Liver (tissue), 8 donors: ENCODE measurements at regions not wholly inside any gene's neighbourhood (a gene's known extent, or its start where the extent isn't known, plus 50 kb on each side); places are given as distances from the start of the nearest gene placed in this dataset.

Experiments
- DNase-seq: peaks from one replicate; pipeline ENCODE4 v3.0.0-alpha.2; 2017; ENCODE audit warnings: low spot score
- H3K27ac ChIP-seq, 2 donors: one replicate each; pipeline ENCODE4 v1.7.0; 2013; ENCODE audit warnings: inconsistent platforms in 2 of 2, low read length in 2 of 2, control low read depth in 1 of 2, low read depth in 1 of 2, mild to moderate bottlenecking in 1 of 2
- H3K27me3 ChIP-seq, 4 donors: one replicate each; pipeline versions ENCODE4 v1.6.1 to v1.7.0; 2013; ENCODE audit warnings: low read length in 3 of 4, inconsistent platforms in 1 of 4, mild to moderate bottlenecking in 1 of 4, moderate library complexity in 1 of 4; ENCODE audit not compliant: control insufficient read depth in 4 of 4, insufficient read depth in 4 of 4
- H3K36me3 ChIP-seq, 4 donors: one replicate each; pipeline versions ENCODE4 v1.6.1 to v1.7.0; 2013; ENCODE audit warnings: low read length in 3 of 4, mild to moderate bottlenecking in 3 of 4, low read depth in 1 of 4, moderate library complexity in 1 of 4; ENCODE audit not compliant: control insufficient read depth in 4 of 4, insufficient read depth in 3 of 4
- H3K4me1 ChIP-seq, 4 donors: one replicate each; pipeline versions ENCODE4 v1.6.1 to v1.7.0; 2013; ENCODE audit warnings: low read length in 3 of 4, mild to moderate bottlenecking in 3 of 4, moderate library complexity in 1 of 4; ENCODE audit not compliant: control insufficient read depth in 4 of 4, insufficient read depth in 4 of 4
- H3K4me3 ChIP-seq, 3 donors: one replicate each; pipeline versions ENCODE4 v1.6.1 to v1.7.0; 2013; ENCODE audit warnings: low read length in 3 of 3, control low read depth in 1 of 3, low read depth in 1 of 3, mild to moderate bottlenecking in 1 of 3
- H3K9ac ChIP-seq, 2 donors: one replicate each; pipeline ENCODE4 v1.7.0; 2013; ENCODE audit warnings: low read length in 2 of 2, mild to moderate bottlenecking in 2 of 2, moderate library complexity in 2 of 2, control low read depth in 1 of 2, low read depth in 1 of 2
- H3K9me3 ChIP-seq, 4 donors: one replicate each; pipeline versions ENCODE4 v1.6.1 to v1.7.0; 2013; ENCODE audit warnings: low read length in 3 of 4; ENCODE audit not compliant: control insufficient read depth in 4 of 4
- EGR1 ChIP-seq, 2 donors: IDR thresholded peaks; 2 replicates each; pipeline ENCODE4 v1.6.1; 2016 to 2018; ENCODE audit warnings: antibody characterized with exemption in 2 of 2, low read depth in 2 of 2
- FOXA1 ChIP-seq: IDR thresholded peaks from 2 replicates; pipeline ENCODE4 v1.6.1; 2016; ENCODE audit warnings: antibody characterized with exemption
- FOXA2 ChIP-seq: IDR thresholded peaks from 2 replicates; pipeline ENCODE4 v1.6.1; 2016; ENCODE audit warnings: antibody characterized with exemption
- GABPA ChIP-seq, 2 donors: IDR thresholded peaks in 1 of 2; conservative IDR thresholded peaks in 1 of 2; 2 replicates each; pipeline ENCODE4 v1.6.1; 2016; ENCODE audit warnings: antibody characterized with exemption in 2 of 2, mild to moderate bottlenecking in 1 of 2, moderate library complexity in 1 of 2
- HNF4A ChIP-seq, 2 donors: conservative IDR thresholded peaks; 2 replicates each; pipeline ENCODE4 v1.6.1; 2016; ENCODE audit warnings: antibody characterized with exemption in 2 of 2, mild to moderate bottlenecking in 2 of 2
- MAX ChIP-seq: IDR thresholded peaks from 2 replicates; pipeline ENCODE4 v1.6.1; 2016; ENCODE audit warnings: antibody characterized with exemption
- RAD21 ChIP-seq, 2 donors: IDR thresholded peaks; 2 replicates each; pipeline ENCODE4 v1.6.1; 2016; ENCODE audit warnings: antibody characterized with exemption in 2 of 2, mild to moderate bottlenecking in 2 of 2
- SP1 ChIP-seq: IDR thresholded peaks from 2 replicates; pipeline ENCODE4 v1.6.1; 2018; ENCODE audit warnings: antibody characterized with exemption, mild to moderate bottlenecking
- TAF1 ChIP-seq: conservative IDR thresholded peaks from 2 replicates; pipeline ENCODE4 v1.6.1; 2016; ENCODE audit warnings: antibody characterized with exemption, mild to moderate bottlenecking
- ZBTB33 ChIP-seq: IDR thresholded peaks from 2 replicates; pipeline ENCODE4 v1.6.1; 2016; ENCODE audit warnings: antibody characterized with exemption
- WGBS: extraction: QIAGEN DNeasy Blood & Tissue Kit; methylation state at CpG from one replicate; pipeline ENCODE4 v1.1.7; 2013; 5-methylcytosine and 5-hydroxymethylcytosine counted together
- TF ChIP-seq, protein P1 (sequence below): fragments of 150-350 bp; IDR thresholded peaks from 2 replicates; pipeline ENCODE4 v1.5.1; 2017; ENCODE audit warnings: improper control_type of control experiment, low read depth, low read length; ENCODE audit not compliant: missing input control
- TF ChIP-seq, protein P2 (sequence below): IDR thresholded peaks from 2 replicates; pipeline ENCODE4 v1.6.1; 2016; ENCODE audit warnings: antibody characterized with exemption, mild to moderate bottlenecking
- donor health status: healthy.
- donor health status: healthy.
- donor health status: healthy.
- donor health status: healthy.
- donor health status: healthy.

- TF ChIP-seq RAD21 (IDR thresholded peaks at IDR 0.05), result no peak
- TF ChIP-seq HNF4A (conservative IDR thresholded peaks at IDR 0.05), result no peak
- TF ChIP-seq EGR1 (IDR thresholded peaks at IDR 0.05; ENCODE audit: low read depth in 2 of 2), result no peak
Measured at GRCh38 chr15:95869920-95870319, 460.6 kb upstream of the NR2F2 start (continued).

GRCh38 chr15:95872366-95872771, 458.1 kb upstream of the NR2F2 start:
- H3K27me3 ChIP-seq, result no peaks in the 10 kb centered on the region
- no peak for TF ChIP-seq FOXA1
- no peak for TF ChIP-seq MAX
- TF ChIP-seq, protein P1, sequence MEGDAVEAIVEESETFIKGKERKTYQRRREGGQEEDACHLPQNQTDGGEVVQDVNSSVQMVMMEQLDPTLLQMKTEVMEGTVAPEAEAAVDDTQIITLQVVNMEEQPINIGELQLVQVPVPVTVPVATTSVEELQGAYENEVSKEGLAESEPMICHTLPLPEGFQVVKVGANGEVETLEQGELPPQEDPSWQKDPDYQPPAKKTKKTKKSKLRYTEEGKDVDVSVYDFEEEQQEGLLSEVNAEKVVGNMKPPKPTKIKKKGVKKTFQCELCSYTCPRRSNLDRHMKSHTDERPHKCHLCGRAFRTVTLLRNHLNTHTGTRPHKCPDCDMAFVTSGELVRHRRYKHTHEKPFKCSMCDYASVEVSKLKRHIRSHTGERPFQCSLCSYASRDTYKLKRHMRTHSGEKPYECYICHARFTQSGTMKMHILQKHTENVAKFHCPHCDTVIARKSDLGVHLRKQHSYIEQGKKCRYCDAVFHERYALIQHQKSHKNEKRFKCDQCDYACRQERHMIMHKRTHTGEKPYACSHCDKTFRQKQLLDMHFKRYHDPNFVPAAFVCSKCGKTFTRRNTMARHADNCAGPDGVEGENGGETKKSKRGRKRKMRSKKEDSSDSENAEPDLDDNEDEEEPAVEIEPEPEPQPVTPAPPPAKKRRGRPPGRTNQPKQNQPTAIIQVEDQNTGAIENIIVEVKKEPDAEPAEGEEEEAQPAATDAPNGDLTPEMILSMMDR, result no peak
- no peak for TF ChIP-seq FOXA2
- no peak for TF ChIP-seq ZBTB33
- TF ChIP-seq, protein P2, sequence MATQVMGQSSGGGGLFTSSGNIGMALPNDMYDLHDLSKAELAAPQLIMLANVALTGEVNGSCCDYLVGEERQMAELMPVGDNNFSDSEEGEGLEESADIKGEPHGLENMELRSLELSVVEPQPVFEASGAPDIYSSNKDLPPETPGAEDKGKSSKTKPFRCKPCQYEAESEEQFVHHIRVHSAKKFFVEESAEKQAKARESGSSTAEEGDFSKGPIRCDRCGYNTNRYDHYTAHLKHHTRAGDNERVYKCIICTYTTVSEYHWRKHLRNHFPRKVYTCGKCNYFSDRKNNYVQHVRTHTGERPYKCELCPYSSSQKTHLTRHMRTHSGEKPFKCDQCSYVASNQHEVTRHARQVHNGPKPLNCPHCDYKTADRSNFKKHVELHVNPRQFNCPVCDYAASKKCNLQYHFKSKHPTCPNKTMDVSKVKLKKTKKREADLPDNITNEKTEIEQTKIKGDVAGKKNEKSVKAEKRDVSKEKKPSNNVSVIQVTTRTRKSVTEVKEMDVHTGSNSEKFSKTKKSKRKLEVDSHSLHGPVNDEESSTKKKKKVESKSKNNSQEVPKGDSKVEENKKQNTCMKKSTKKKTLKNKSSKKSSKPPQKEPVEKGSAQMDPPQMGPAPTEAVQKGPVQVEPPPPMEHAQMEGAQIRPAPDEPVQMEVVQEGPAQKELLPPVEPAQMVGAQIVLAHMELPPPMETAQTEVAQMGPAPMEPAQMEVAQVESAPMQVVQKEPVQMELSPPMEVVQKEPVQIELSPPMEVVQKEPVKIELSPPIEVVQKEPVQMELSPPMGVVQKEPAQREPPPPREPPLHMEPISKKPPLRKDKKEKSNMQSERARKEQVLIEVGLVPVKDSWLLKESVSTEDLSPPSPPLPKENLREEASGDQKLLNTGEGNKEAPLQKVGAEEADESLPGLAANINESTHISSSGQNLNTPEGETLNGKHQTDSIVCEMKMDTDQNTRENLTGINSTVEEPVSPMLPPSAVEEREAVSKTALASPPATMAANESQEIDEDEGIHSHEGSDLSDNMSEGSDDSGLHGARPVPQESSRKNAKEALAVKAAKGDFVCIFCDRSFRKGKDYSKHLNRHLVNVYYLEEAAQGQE, result no peak
- WGBS, result 75% methylated on average over 3 of the region's 3 CpGs
- H3K4me3 ChIP-seq, result no peak overlapping the region
- DNase-seq, result no peak
- no peak overlapping the region for H3K27ac ChIP-seq
- no peaks in the 10 kb centered on the region for H3K4me1 ChIP-seq
- H3K9me3 ChIP-seq, result no peaks in the 10 kb centered on the region
- H3K36me3 ChIP-seq, result no peaks in the 10 kb centered on the region
- H3K9ac ChIP-seq, result no peak overlapping the region

DNA sequence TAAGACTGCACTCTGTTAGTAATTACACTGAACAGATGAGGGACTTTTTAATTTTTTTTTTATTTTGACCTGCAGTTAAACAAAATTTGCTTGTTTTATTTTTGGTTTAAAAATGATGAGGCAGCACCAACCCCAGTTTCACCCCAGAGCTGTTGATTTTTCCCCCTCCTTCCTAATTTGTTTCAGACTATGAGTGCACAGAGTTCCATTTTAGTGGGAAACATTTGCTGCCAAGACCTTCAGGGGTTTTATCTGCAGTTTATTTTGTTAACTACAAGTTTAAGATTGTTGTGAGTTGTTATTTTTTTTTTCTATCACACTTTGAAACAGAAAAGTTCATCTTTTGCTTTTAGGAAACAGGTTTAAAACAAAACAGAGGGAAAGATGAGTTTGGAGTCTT, 455.9 kb upstream of the NR2F2 start:
- Histone ChIP-seq H3K4me1 (no peaks in the 10 kb centered on the region), H3K9ac (no peak overlapping the region), H3K9me3 (no peaks in the 10 kb centered on the region), H3K27ac (no peak overlapping the region), H3K36me3 (no peaks in the 10 kb centered on the region), H3K4me3 (no peak overlapping the region), H3K27me3 (no peaks in the 10 kb centered on the region)
- no peak for DNase-seq
- TF ChIP-seq HNF4A (conservative IDR thresholded peaks at IDR 0.05) (no peak), TAF1 (no peak), GABPA (IDR thresholded peaks at IDR 0.05 in 1 of 2, conservative IDR thresholded peaks at IDR 0.05 in 1 of 2) (no peak), SP1 (no peak)
